ENCODE measurements at regions not wholly inside any gene's neighbourhood (a gene's known extent, or its start where the extent isn't known, plus 50 kb on each side); places are given as distances from the start of the nearest gene placed in this dataset.
A peak's percentile ranks its signal among the peaks of the same experiment; 100 is the strongest.
"Not testable (repeated sequence)": the region's sequence is repeated elsewhere in the genome, so short reads cannot be mapped to it uniquely, and the experiment has no call there.

GRCh38 chr2:8584174-8585066 is 97.4 kb upstream of the ID2 start:
- no peak for DNase-seq

- DNase-seq: no peak
These were observed 95.3 kb upstream of the ID2 start for GRCh38 chr2:8586457-8587051.

- no peak for DNase-seq
These were observed 94.5 kb upstream of the ID2 start for GRCh38 chr2:8587251-8587791.

- no peak for DNase-seq
These were observed 93.7 kb upstream of the ID2 start for GRCh38 chr2:8587920-8588830.

- DNase-seq: no peak
These were observed 93.0 kb upstream of the ID2 start for GRCh38 chr2:8588831-8589191.

GRCh38 chr2:8589721-8590120 is 92.1 kb upstream of the ID2 start:
- DNase-seq: no peak

- DNase-seq: peak in 1 of 2 experiments; percentile 27
These were observed 90.9 kb upstream of the ID2 start for GRCh38 chr2:8590938-8591337.

GRCh38 chr2:8592736-8593135 is 89.1 kb upstream of the ID2 start:
- no peak for DNase-seq

- no peak for DNase-seq
These were observed 88.6 kb upstream of the ID2 start for GRCh38 chr2:8593243-8593642.

GRCh38 chr2:8594731-8595427 is 87.0 kb upstream of the ID2 start:
- DNase-seq: peak in 1 of 2 experiments; percentile 29

GRCh38 chr2:8595428-8595805 is 86.4 kb upstream of the ID2 start:
- no peak for DNase-seq

- no peak for DNase-seq
These were observed 85.8 kb upstream of the ID2 start for GRCh38 chr2:8595811-8596600.

- no peak for DNase-seq
These were observed 84.8 kb upstream of the ID2 start for GRCh38 chr2:8597094-8597493.

- peak; percentile 48 to 85 for DNase-seq
These were observed 84.2 kb upstream of the ID2 start for GRCh38 chr2:8597559-8598225.

- DNase-seq: no peak
These were observed 83.3 kb upstream of the ID2 start for GRCh38 chr2:8598295-8599165.

GRCh38 chr2:8599421-8600242 is 82.2 kb upstream of the ID2 start:
- DNase-seq: no peak

- no peak for DNase-seq
These were observed 81.4 kb upstream of the ID2 start for GRCh38 chr2:8600456-8600855.

- no peak for DNase-seq
These were observed 79.0 kb upstream of the ID2 start for GRCh38 chr2:8602809-8603208.

GRCh38 chr2:8603356-8603755 is 78.5 kb upstream of the ID2 start:
- not testable (repeated sequence) for DNase-seq
